GM19324 (cell line): ENCODE measurements at regions not wholly inside any gene's neighbourhood (a gene's known extent, or its start where the extent isn't known, plus 50 kb on each side); places are given as distances from the start of the nearest gene placed in this dataset.

ENCODE experiments used
- ATAC-seq: cut with Tn5 transposase; IDR thresholded peaks from one replicate; pipeline ENCODE4 v1.9.1; 2021; ENCODE audit warnings: mild to moderate bottlenecking, moderate library complexity; ENCODE audit not compliant: unreplicated experiment, low FRiP score

GRCh38 chr9:75397836-75398235 is 309.5 kb downstream of the OSTF1 start:
- ATAC-seq, result no peak

- ATAC-seq, result no peak
These were observed 320.1 kb downstream of the OSTF1 start for GRCh38 chr9:75408391-75408790.

- ATAC-seq, result no peak
These were observed 322.1 kb downstream of the OSTF1 start for GRCh38 chr9:75410405-75410804.

GRCh38 chr9:75414371-75415160 is 326.3 kb downstream of the OSTF1 start:
- ATAC-seq, result no peak

GRCh38 chr9:75417471-75417870 is 329.2 kb downstream of the OSTF1 start:
- no peak for ATAC-seq

GRCh38 chr9:75418518-75418917 is 330.2 kb downstream of the OSTF1 start:
- no peak for ATAC-seq

- ATAC-seq, result no peak
These were observed 334.7 kb downstream of the OSTF1 start for GRCh38 chr9:75422944-75423522.

GRCh38 chr9:75429531-75430475 is 341.5 kb downstream of the OSTF1 start:
- no peak for ATAC-seq

GRCh38 chr9:75431375-75431774 is 343.1 kb downstream of the OSTF1 start:
- ATAC-seq, result no peak

- ATAC-seq, result no peak
These were observed 344.1 kb downstream of the OSTF1 start for GRCh38 chr9:75432386-75432785.

- ATAC-seq, result no peak
These were observed 344.6 kb downstream of the OSTF1 start for GRCh38 chr9:75432888-75433287.

GRCh38 chr9:75438716-75439115 is 350.4 kb downstream of the OSTF1 start:
- no peak for ATAC-seq

- no peak for ATAC-seq
These were observed 352.6 kb downstream of the OSTF1 start for GRCh38 chr9:75440914-75441313.

GRCh38 chr9:75445144-75445543 is 356.8 kb downstream of the OSTF1 start:
- ATAC-seq, result no peak

- ATAC-seq, result no peak
These were observed 359.0 kb downstream of the OSTF1 start for GRCh38 chr9:75447281-75447680.

GRCh38 chr9:75448281-75448680 is 360.0 kb downstream of the OSTF1 start:
- ATAC-seq, result no peak

GRCh38 chr9:75448955-75449354 is 360.6 kb downstream of the OSTF1 start:
- ATAC-seq, result no peak

- ATAC-seq, result no peak
These were observed 362.7 kb downstream of the OSTF1 start for GRCh38 chr9:75451045-75451444.

GRCh38 chr9:75451505-75451904 is 363.2 kb downstream of the OSTF1 start:
- ATAC-seq, result no peak

- ATAC-seq, result no peak
These were observed 364.2 kb downstream of the OSTF1 start for GRCh38 chr9:75452512-75452911.

- no peak for ATAC-seq
These were observed 365.7 kb downstream of the OSTF1 start for GRCh38 chr9:75454043-75454442.
